Gastrocnemius medialis (tissue), 4 donors: ENCODE measurements at regions not wholly inside any gene's neighbourhood (a gene's known extent, or its start where the extent isn't known, plus 50 kb on each side); places are given as distances from the start of the nearest gene placed in this dataset.

ENCODE experiments used
- ATAC-seq, 2 donors: fragments of 150-250 bp; one replicate each; pipeline ENCODE4 v1.9.1; 2016
- DNase-seq, 2 donors: peaks; one replicate each; pipeline ENCODE4 v3.0.0-alpha.2; 2019
- H3K27ac ChIP-seq, 4 donors: fragments of 200-600 bp; sonication (generic); 1 replicate in 1 of 4; 2 replicates in 3 of 4; pipeline ENCODE4 v1.5.1; 2016 to 2018; ENCODE audit warnings: mild to moderate bottlenecking in 2 of 4, moderate library complexity in 1 of 4
- H3K27me3 ChIP-seq, 3 donors: fragments of 200-600 bp; sonication (generic) in 2 of 3; 1 replicate in 1 of 3; 2 replicates in 2 of 3; pipeline versions ENCODE4 v1.5.1 to v1.6.0; 2016 to 2019; ENCODE audit warnings: mild to moderate bottlenecking in 1 of 3, moderate library complexity in 1 of 3
- H3K36me3 ChIP-seq, 2 donors: fragments of 200-600 bp; sonication (generic) in 1 of 2; one replicate each; pipeline ENCODE4 v1.5.1; 2017 to 2018
- H3K4me1 ChIP-seq, 2 donors: fragments of 200-600 bp; sonication (generic) in 1 of 2; one replicate each; pipeline ENCODE4 v1.5.1; 2016 to 2017; ENCODE audit warnings: mild to moderate bottlenecking in 2 of 2
- H3K4me3 ChIP-seq, 4 donors: fragments of 200-600 bp; sonication (generic) in 3 of 4; 1 replicate in 1 of 4; 2 replicates in 3 of 4; pipeline ENCODE4 v1.5.1; 2016 to 2019; ENCODE audit warnings: mild to moderate bottlenecking in 2 of 4
- H3K9me3 ChIP-seq, 3 donors: fragments of 200-600 bp; sonication (generic) in 2 of 3; 1 replicate in 1 of 3; 2 replicates in 2 of 3; pipeline ENCODE4 v1.5.1; 2016 to 2019
- CTCF ChIP-seq, 5 experiments: fragments of 450-650 bp in 3 of 5; fragments of 200-600 bp in 2 of 5; sonication (generic) in 2 of 5; IDR thresholded peaks in 4 of 5; conservative IDR thresholded peaks in 1 of 5; 1 replicate in 4 of 5; 2 replicates in 1 of 5; pipeline ENCODE4 v1.5.1; 2016 to 2019; ENCODE audit warnings: antibody characterized with exemption in 5 of 5, mild to moderate bottlenecking in 3 of 5, moderate library complexity in 3 of 5
- POLR2A ChIP-seq, 2 donors: fragments of 450-650 bp; IDR thresholded peaks; one replicate each; pipeline ENCODE4 v1.6.1; 2017; ENCODE audit warnings: antibody characterized with exemption in 2 of 2, mild to moderate bottlenecking in 2 of 2, moderate library complexity in 2 of 2
- in situ Hi-C, 4 donors: fragments of 200-750 bp; cut with MboI; loops; one replicate each; pipeline versions ENCODE4 v1.15.0 to v1.8.0; 2017; ENCODE audit warnings: low sequenced_read_pairs in 4 of 4
- intact Hi-C: fragments of 100-400 bp; cut with DNase I; formaldehyde crosslinking; loops from one replicate; pipeline ENCODE4 v1.15.1; 2023; ENCODE audit warnings: low total_unique reads

DNA sequence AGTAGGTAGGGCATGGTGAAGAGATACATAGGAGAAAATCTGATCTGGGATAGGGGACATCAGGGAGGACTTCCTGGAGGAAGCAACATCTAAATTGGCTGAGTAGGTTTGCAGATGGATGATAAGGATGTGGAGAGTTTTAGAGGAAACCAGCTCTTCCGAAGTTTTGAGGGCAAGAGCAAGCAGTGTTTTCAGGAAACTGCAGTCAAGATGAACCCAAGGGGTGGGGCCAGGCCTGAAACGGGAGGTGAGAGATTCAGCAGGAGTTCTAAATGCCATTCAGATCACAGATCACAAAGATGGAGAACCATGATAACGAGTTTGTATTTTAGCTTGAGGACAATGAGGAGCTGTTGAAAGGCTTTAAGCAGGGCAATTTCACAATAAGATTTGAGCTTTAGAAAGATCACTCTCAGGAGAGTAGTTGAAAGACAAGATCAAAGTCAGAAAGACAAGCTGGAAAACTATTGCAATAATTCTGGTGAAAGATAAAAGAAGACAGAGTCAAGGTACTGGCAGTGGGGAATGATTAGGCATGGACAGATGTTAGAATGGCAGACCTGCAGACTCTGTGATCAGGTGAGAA lies 70.1 kb upstream of the PLXNC1 start:
- no peak overlapping the region for H3K27ac ChIP-seq
- no peaks in the 10 kb centered on the region for H3K9me3 ChIP-seq
- no peak for ATAC-seq
- intact Hi-C loops (loop anchor here (5.0 to 10.0 kb wide), 3 partner anchors 136 to 503 kb away; partner anchors contain the start of genes CRADD and SOCS2), in situ Hi-C loops (loop anchor here in 2 of 4 donors (10.0 to 25.0 kb wide), 2 partner anchors 316 to 403 kb away; partner anchors contain the start of gene CRADD (in 1 of the 2))
- no peak overlapping the region for H3K4me3 ChIP-seq
- no peak for TF ChIP-seq POLR2A (IDR thresholded peaks at IDR 0.05)
- TF ChIP-seq CTCF (IDR thresholded peaks at IDR 0.05 in 4 of 5, conservative IDR thresholded peaks at IDR 0.05 in 1 of 5): no peak
- no peaks in the 10 kb centered on the region for H3K36me3 ChIP-seq
- H3K4me1 ChIP-seq: peaks cover 23 to 41% of the 10 kb centered on the region in 2 donors
- H3K27me3 ChIP-seq: no peaks in the 10 kb centered on the region
- DNase-seq: no peak

GRCh38 chr12:94078736-94079509 lies 69.5 kb upstream of the PLXNC1 start:
- in situ Hi-C loops: loop anchor here in 2 of 4 donors (10.0 to 25.0 kb wide), 2 partner anchors 317 to 404 kb away; partner anchors contain the start of gene CRADD (in 1 of the 2)
- Histone ChIP-seq H3K4me1 (peaks cover 19 to 34% of the 10 kb centered on the region in 2 donors), H3K27ac (no peak overlapping the region), H3K9me3 (no peaks in the 10 kb centered on the region), H3K27me3 (no peaks in the 10 kb centered on the region), H3K36me3 (no peaks in the 10 kb centered on the region), H3K4me3 (no peak overlapping the region)
- ATAC-seq (no peak), DNase-seq (no peak)
- TF ChIP-seq CTCF (IDR thresholded peaks at IDR 0.05 in 4 of 5, conservative IDR thresholded peaks at IDR 0.05 in 1 of 5): no peak
- TF ChIP-seq POLR2A (IDR thresholded peaks at IDR 0.05): no peak
- intact Hi-C loops: loop anchor here (5.0 to 10.0 kb wide), 3 partner anchors 137 to 504 kb away; partner anchors contain the start of genes CRADD and SOCS2

- ATAC-seq (no peak), DNase-seq (no peak)
- Histone ChIP-seq H3K27ac (no peak overlapping the region), H3K4me3 (no peak overlapping the region), H3K27me3 (no peaks in the 10 kb centered on the region), H3K4me1 (peaks cover 10 to 25% of the 10 kb centered on the region in 2 donors), H3K9me3 (no peaks in the 10 kb centered on the region), H3K36me3 (no peaks in the 10 kb centered on the region)
- in situ Hi-C loops (loop anchor here in 2 of 4 donors (10.0 to 25.0 kb wide), 2 partner anchors 317 to 405 kb away; partner anchors contain the start of gene CRADD (in 1 of the 2)), intact Hi-C loops (loop anchor here (5.0 to 10.0 kb wide), 3 partner anchors 137 to 505 kb away; partner anchors contain the start of genes CRADD and SOCS2)
- TF ChIP-seq CTCF (IDR thresholded peaks at IDR 0.05 in 4 of 5, conservative IDR thresholded peaks at IDR 0.05 in 1 of 5) (no peak), POLR2A (IDR thresholded peaks at IDR 0.05) (no peak)
Observed at GRCh38 chr12:94079566-94080340, 68.6 kb upstream of the PLXNC1 start.

GRCh38 chr12:94080341-94081009 lies 67.9 kb upstream of the PLXNC1 start:
- DNase-seq: no peak
- H3K27ac ChIP-seq: no peak overlapping the region
- no peaks in the 10 kb centered on the region for H3K36me3 ChIP-seq
- H3K4me3 ChIP-seq: no peak overlapping the region
- H3K27me3 ChIP-seq: no peaks in the 10 kb centered on the region
- TF ChIP-seq POLR2A (IDR thresholded peaks at IDR 0.05) (no peak), CTCF (IDR thresholded peaks at IDR 0.05 in 4 of 5, conservative IDR thresholded peaks at IDR 0.05 in 1 of 5) (no peak)
- no peak for ATAC-seq
- H3K9me3 ChIP-seq: no peaks in the 10 kb centered on the region
- in situ Hi-C loops: loop anchor here in 2 of 4 donors (25.0 kb wide), 1 partner anchor 318 kb away; no protein-coding TSS in a partner anchor
- intact Hi-C loops: no loop called here
- H3K4me1 ChIP-seq: peaks cover 5 to 18% of the 10 kb centered on the region in 2 donors
